ENCODE measurements at regions not wholly inside any gene's neighbourhood (a gene's known extent, or its start where the extent isn't known, plus 50 kb on each side); places are given as distances from the start of the nearest gene placed in this dataset.

DNA sequence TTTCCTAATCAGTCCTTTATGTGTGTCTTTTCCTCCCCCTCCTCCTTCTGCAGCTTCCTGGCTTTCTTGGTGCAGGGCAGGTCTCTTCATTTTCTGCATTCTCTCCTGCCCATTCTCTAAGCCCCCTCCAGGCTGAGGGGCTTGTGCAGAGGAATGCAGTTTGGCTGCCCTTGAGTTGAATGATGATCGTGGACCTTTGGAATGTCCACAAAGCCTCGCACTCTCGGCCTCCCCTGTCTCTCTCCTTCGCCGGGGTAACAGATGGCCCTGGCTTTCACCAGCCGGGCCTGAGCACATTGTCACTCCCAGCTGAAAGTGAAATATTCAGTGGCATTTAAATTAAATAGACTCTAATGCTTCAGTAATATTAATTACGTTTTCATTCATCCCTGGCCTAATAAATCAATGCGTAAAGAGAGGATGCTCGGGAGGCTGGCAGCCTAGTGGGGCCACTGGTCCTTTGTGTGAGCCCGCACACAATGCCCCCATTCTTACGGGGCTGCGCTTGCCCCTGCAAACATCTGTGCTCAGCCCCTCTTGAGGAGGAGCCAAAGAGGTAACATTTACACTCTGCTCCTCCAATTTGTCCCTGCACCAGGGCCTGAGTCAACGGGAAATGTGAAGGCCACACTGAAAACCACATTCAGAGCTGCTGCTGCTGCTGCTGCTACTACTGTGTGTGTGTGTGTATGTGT, 64.9 kb upstream of the PAX6 start:
- Histone ChIP-seq H3K27me3 (ENCODE audit: control insufficient read depth, insufficient read depth, low read length) (peaks cover 21% of the 10 kb centered on the region), H3K4me3 (ENCODE audit: low read depth, low read length) (no peak overlapping the region), H3K36me3 (ENCODE audit: control insufficient read depth, insufficient read depth, low read length) (no peaks in the 10 kb centered on the region), H3K4me1 (ENCODE audit: control insufficient read depth, insufficient read depth, low read length) (peaks cover 36% of the 10 kb centered on the region), H3K9ac (ENCODE audit: low read depth, low read length) (no peak overlapping the region), H3K9me3 (ENCODE audit: control insufficient read depth, insufficient read depth, low read length) (no peaks in the 10 kb centered on the region), H3K27ac (ENCODE audit: low read depth, low read length) (no peak overlapping the region)

GRCh38 chr11:31874631-31875191, 63.6 kb upstream of the PAX6 start:
- Histone ChIP-seq H3K4me1 (ENCODE audit: control insufficient read depth, insufficient read depth, low read length) (peaks cover 42% of the 10 kb centered on the region), H3K4me3 (ENCODE audit: low read depth, low read length) (no peak overlapping the region), H3K9me3 (ENCODE audit: control insufficient read depth, insufficient read depth, low read length) (no peaks in the 10 kb centered on the region), H3K36me3 (ENCODE audit: control insufficient read depth, insufficient read depth, low read length) (no peaks in the 10 kb centered on the region), H3K27me3 (ENCODE audit: control insufficient read depth, insufficient read depth, low read length) (peaks cover 33% of the 10 kb centered on the region), H3K9ac (ENCODE audit: low read depth, low read length) (no peak overlapping the region), H3K27ac (ENCODE audit: low read depth, low read length) (no peak overlapping the region)

DNA sequence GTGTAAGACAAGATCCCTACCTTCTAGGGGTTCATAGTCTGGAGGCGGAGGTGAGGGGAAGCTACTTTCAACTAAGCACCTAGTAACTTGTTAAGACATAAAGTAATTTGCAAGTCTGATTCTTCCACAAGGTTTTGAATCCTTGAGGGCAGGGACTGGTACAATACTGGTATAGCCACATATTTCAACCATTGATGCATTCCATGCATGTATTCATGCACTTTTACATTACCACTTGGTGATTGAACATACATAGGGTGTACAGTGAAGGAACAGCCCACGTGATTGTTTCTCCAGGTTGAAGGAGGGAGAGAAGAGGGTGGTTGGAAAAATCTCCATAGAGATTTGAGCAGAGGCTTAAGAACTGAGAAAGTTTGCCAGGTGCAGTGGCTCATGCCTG, 62.0 kb upstream of the PAX6 start:
- H3K9me3 ChIP-seq (ENCODE audit: control insufficient read depth, insufficient read depth, low read length) = no peaks in the 10 kb centered on the region
- no peak overlapping the region for H3K9ac ChIP-seq (ENCODE audit: low read depth, low read length)
- no peak overlapping the region for H3K27ac ChIP-seq (ENCODE audit: low read depth, low read length)
- H3K36me3 ChIP-seq (ENCODE audit: control insufficient read depth, insufficient read depth, low read length) = no peaks in the 10 kb centered on the region
- H3K4me1 ChIP-seq (ENCODE audit: control insufficient read depth, insufficient read depth, low read length) = peaks cover 42% of the 10 kb centered on the region
- no peak overlapping the region for H3K4me3 ChIP-seq (ENCODE audit: low read depth, low read length)
- H3K27me3 ChIP-seq (ENCODE audit: control insufficient read depth, insufficient read depth, low read length) = peaks cover 42% of the 10 kb centered on the region

GRCh38 chr11:31872076-31872443, 60.9 kb upstream of the PAX6 start:
- no peaks in the 10 kb centered on the region for H3K9me3 ChIP-seq (ENCODE audit: control insufficient read depth, insufficient read depth, low read length)
- no peak overlapping the region for H3K27ac ChIP-seq (ENCODE audit: low read depth, low read length)
- no peak overlapping the region for H3K4me3 ChIP-seq (ENCODE audit: low read depth, low read length)
- H3K36me3 ChIP-seq (ENCODE audit: control insufficient read depth, insufficient read depth, low read length) = no peaks in the 10 kb centered on the region
- peaks cover 42% of the 10 kb centered on the region for H3K27me3 ChIP-seq (ENCODE audit: control insufficient read depth, insufficient read depth, low read length)
- H3K9ac ChIP-seq (ENCODE audit: low read depth, low read length) = no peak overlapping the region
- H3K4me1 ChIP-seq (ENCODE audit: control insufficient read depth, insufficient read depth, low read length) = peaks cover 36% of the 10 kb centered on the region

GRCh38 chr11:31871310-31872075, 60.4 kb upstream of the PAX6 start:
- Histone ChIP-seq H3K4me3 (ENCODE audit: low read depth, low read length) (peak overlapping the region; percentile 41), H3K27me3 (ENCODE audit: control insufficient read depth, insufficient read depth, low read length) (peaks cover 45% of the 10 kb centered on the region), H3K4me1 (ENCODE audit: control insufficient read depth, insufficient read depth, low read length) (peaks cover 30% of the 10 kb centered on the region)

GRCh38 chr11:31870609-31871309, 59.6 kb upstream of the PAX6 start:
- H3K27me3 ChIP-seq (ENCODE audit: control insufficient read depth, insufficient read depth, low read length) = peaks cover 46% of the 10 kb centered on the region
- H3K9ac ChIP-seq (ENCODE audit: low read depth, low read length) = no peak overlapping the region
- H3K4me3 ChIP-seq (ENCODE audit: low read depth, low read length) = peak overlapping the region; percentile 41
- H3K36me3 ChIP-seq (ENCODE audit: control insufficient read depth, insufficient read depth, low read length) = no peaks in the 10 kb centered on the region
- peaks cover 23% of the 10 kb centered on the region for H3K4me1 ChIP-seq (ENCODE audit: control insufficient read depth, insufficient read depth, low read length)
- H3K27ac ChIP-seq (ENCODE audit: low read depth, low read length) = peak overlapping the region; percentile 4
- H3K9me3 ChIP-seq (ENCODE audit: control insufficient read depth, insufficient read depth, low read length) = no peaks in the 10 kb centered on the region

More at GRCh38 chr11:31871310-31872075, 60.4 kb upstream of the PAX6 start:
- no peak overlapping the region for H3K27ac ChIP-seq (ENCODE audit: low read depth, low read length)
- H3K9me3 ChIP-seq (ENCODE audit: control insufficient read depth, insufficient read depth, low read length) = no peaks in the 10 kb centered on the region
- no peak overlapping the region for H3K9ac ChIP-seq (ENCODE audit: low read depth, low read length)
- H3K36me3 ChIP-seq (ENCODE audit: control insufficient read depth, insufficient read depth, low read length) = no peaks in the 10 kb centered on the region

DNA sequence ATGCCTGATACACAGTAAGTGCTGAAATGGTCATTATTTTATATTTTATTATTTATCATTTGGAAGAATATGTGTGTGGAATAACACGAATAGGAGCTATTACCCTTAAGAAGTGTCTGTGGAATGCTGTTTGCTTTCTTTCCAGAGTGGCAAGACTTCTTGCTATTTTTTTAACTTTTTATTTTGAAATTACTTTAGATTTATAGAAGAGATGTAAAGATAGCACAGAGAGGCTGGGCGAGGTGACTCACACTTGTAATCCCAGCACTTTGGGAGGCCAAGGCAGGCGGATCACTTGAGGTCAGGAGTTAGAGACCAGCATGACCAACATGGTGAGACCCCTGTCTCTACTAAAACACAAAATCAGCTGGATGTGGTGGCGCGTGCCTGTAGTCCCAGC, 58.9 kb upstream of the PAX6 start:
- peaks cover 19% of the 10 kb centered on the region for H3K4me1 ChIP-seq (ENCODE audit: control insufficient read depth, insufficient read depth, low read length)
- no peak overlapping the region for H3K9ac ChIP-seq (ENCODE audit: low read depth, low read length)
- no peaks in the 10 kb centered on the region for H3K9me3 ChIP-seq (ENCODE audit: control insufficient read depth, insufficient read depth, low read length)
- no peaks in the 10 kb centered on the region for H3K36me3 ChIP-seq (ENCODE audit: control insufficient read depth, insufficient read depth, low read length)
- no peak overlapping the region for H3K27ac ChIP-seq (ENCODE audit: low read depth, low read length)
- H3K4me3 ChIP-seq (ENCODE audit: low read depth, low read length) = no peak overlapping the region
- H3K27me3 ChIP-seq (ENCODE audit: control insufficient read depth, insufficient read depth, low read length) = peaks cover 43% of the 10 kb centered on the region

DNA sequence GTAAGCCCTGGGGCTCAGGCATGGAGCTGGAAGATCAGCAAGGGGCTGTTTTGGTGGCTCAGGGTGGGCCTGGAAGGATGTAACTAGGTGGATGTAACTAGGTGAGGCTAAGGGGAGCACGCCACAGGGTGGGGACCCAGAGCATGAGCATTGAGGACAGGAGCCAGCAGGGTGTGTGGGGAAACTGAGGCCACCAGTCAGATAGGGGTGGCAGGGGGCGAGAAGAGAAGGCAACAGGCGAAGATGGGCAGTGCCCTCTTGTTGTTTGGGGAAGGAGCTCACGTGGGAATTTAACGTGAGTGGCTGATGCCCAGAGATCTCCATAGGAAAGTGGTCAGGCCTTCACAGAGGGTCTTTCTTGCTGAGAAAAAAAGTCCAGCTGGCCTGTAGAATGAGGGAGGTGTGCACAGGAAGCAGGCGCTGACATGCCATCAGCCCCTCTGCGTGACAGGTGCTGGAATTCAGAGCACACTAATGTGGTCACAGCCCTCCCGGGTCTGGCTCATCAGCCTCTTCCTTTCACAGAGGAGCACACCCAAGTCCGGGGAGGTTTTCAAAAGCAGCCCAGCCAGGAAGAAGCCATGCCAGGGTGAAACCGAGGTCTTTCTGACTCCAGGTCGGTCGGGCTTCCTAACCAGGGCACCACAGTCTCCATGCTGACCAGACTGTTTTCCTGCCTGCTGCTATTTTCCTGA, 54.6 kb upstream of the PAX6 start:
- Histone ChIP-seq H3K27ac (ENCODE audit: low read depth, low read length) (no peak overlapping the region), H3K4me1 (ENCODE audit: control insufficient read depth, insufficient read depth, low read length) (peaks cover 25% of the 10 kb centered on the region), H3K36me3 (ENCODE audit: control insufficient read depth, insufficient read depth, low read length) (no peaks in the 10 kb centered on the region), H3K9me3 (ENCODE audit: control insufficient read depth, insufficient read depth, low read length) (peaks cover 6% of the 10 kb centered on the region; the same call in 1 of the 2 replicates), H3K9ac (ENCODE audit: low read depth, low read length) (no peak overlapping the region), H3K27me3 (ENCODE audit: control insufficient read depth, insufficient read depth, low read length) (peaks cover 23% of the 10 kb centered on the region), H3K4me3 (ENCODE audit: low read depth, low read length) (no peak overlapping the region)

- Histone ChIP-seq H3K27ac (ENCODE audit: low read depth, low read length) (peak overlapping the region; percentile 84), H3K4me3 (ENCODE audit: low read depth, low read length) (no peak overlapping the region), H3K9ac (ENCODE audit: low read depth, low read length) (no peak overlapping the region), H3K36me3 (ENCODE audit: control insufficient read depth, insufficient read depth, low read length) (no peaks in the 10 kb centered on the region), H3K27me3 (ENCODE audit: control insufficient read depth, insufficient read depth, low read length) (0 out of 2 replicates have a peak, but pooled peaks cover 4% of the 10 kb centered on the region), H3K9me3 (ENCODE audit: control insufficient read depth, insufficient read depth, low read length) (peaks cover 6% of the 10 kb centered on the region; the same call in 1 of the 2 replicates), H3K4me1 (ENCODE audit: control insufficient read depth, insufficient read depth, low read length) (peaks cover 21% of the 10 kb centered on the region)
Measured at GRCh38 chr11:31863170-31863832, 52.2 kb upstream of the PAX6 start.

DNA sequence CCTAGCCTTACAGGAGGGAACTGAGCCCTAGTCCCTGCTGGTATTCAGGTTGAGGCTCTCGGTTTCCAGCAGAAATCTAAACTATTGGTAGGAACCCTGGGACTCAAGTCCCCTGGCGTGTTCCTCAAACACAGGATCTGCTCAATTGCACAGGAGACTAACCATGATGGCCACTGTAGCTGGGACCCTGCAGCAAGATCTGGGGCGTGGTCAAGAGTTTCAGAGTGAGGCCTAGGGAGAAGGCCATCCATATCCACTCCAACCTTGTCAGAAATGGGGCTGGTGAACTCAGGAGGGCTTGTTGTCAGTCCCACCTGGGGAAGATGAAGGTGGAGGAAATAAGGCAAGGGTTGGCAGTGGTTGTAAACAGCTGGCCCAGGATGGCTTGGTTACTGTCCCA, 49.9 kb upstream of the PAX6 start:
- Histone ChIP-seq H3K36me3 (ENCODE audit: control insufficient read depth, insufficient read depth, low read length) (no peaks in the 10 kb centered on the region), H3K4me3 (ENCODE audit: low read depth, low read length) (no peak overlapping the region), H3K9ac (ENCODE audit: low read depth, low read length) (no peak overlapping the region), H3K27ac (ENCODE audit: low read depth, low read length) (no peak overlapping the region), H3K27me3 (ENCODE audit: control insufficient read depth, insufficient read depth, low read length) (no peaks in the 10 kb centered on the region), H3K4me1 (ENCODE audit: control insufficient read depth, insufficient read depth, low read length) (peaks cover 21% of the 10 kb centered on the region), H3K9me3 (ENCODE audit: control insufficient read depth, insufficient read depth, low read length) (peaks cover 6% of the 10 kb centered on the region; the same call in 1 of the 2 replicates)

Measured in HUES48 (cell line).